ENCODE measurements at regions not wholly inside any gene's neighbourhood (a gene's known extent, or its start where the extent isn't known, plus 50 kb on each side); places are given as distances from the start of the nearest gene placed in this dataset.

DNA sequence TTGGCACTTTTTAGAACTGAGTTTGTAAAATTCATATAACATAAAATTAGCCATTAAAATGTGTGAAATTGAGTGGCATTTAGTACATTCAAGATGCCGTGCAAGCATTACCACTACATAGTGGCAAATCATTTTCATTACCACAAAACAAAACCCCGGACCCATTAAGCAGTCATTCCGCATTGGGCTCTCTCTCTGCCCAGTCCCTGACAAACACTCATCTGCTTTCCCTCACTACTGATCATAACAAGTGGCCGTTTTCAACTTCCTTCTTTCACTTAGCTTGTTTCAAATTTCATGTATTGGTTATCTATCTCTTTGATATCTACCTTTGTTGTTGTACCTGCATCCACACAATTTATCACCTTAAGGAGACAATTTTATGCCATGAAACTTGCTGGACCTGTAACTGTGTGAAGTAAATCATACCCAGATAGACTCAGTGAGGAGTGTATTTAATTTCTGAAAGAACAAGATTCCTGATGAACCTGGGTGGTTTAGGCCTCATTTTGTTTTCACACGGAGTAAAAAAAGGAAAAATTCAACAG is 202.1 kb downstream of the OR13H1 start:
- peak in 2 of 3 donors; percentile 33 to 34 for DNase-seq
- Histone ChIP-seq H3K4me1 (ENCODE audit: control extremely low read depth in 1 of 4, control insufficient read depth in 4 of 4, insufficient read depth in 4 of 4, low read length in 3 of 4) (peaks cover 0 to 12% (median 0%) of the 10 kb centered on the region in 4 experiments), H3K36me3 (ENCODE audit: control insufficient read depth in 4 of 4, insufficient read depth in 4 of 4, low read length in 3 of 4) (peaks cover 6 to 61% (median 24%) of the 10 kb centered on the region in 4 experiments), H3K9me3 (ENCODE audit: control extremely low read depth in 1 of 5, control insufficient read depth in 4 of 5, insufficient read depth in 2 of 5, low read depth in 1 of 5, low read length in 4 of 5) (peaks cover 0 to 12% (median 9%) of the 10 kb centered on the region in 5 experiments), H3K4me3 (ENCODE audit: control insufficient read depth in 1 of 7, extremely low read depth in 1 of 7, insufficient read depth in 4 of 7, low read depth in 2 of 7, low read length in 6 of 7) (peak overlapping the region in 3 of 7 experiments; percentile 68 to 85 (median 74)), H3K27me3 (replicated peaks in 2 of 5; ENCODE audit: control insufficient read depth in 4 of 5, insufficient read depth in 5 of 5, low read length in 4 of 5) (no peaks in the 10 kb centered on the region), H3K27ac (ENCODE audit: insufficient read depth in 1 of 2, low read depth in 1 of 2, low read length in 2 of 2, poor library complexity in 1 of 2, severe bottlenecking in 2 of 2) (no peak overlapping the region)
- 57% methylated on average over 3 of the region's 5 CpGs for WGBS (ENCODE audit: insufficient coverage)
- ChIA-PET POLR2A (no interaction called here), CTCF (no interaction called here)

DNA sequence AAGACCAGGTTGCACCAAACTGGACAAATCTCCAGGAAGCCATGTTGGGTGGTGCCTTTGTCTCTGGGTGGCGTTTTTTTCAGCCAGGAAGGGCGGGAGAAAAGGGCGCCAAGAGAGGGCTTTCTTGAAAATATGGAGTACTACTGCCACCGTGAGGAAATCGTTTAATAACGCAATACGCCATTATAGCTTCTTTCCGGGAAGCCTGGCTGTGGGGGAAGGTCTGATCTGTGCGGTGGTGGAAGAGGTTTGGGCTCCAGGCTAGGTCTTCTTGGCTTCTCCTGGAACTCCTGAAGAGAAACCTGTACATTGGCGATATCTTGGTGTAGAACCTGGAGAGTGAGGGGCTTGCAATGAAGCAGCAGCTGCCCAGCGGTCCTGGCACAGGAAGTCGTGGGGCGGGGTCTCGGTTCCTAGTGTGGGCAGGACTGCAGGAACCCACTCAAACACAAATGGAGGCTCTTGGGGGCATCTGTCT is 202.7 kb downstream of the OR13H1 start:
- Histone ChIP-seq H3K27ac (ENCODE audit: insufficient read depth in 1 of 2, low read depth in 1 of 2, low read length in 2 of 2, poor library complexity in 1 of 2, severe bottlenecking in 2 of 2) (peak overlapping the region in 1 of 2 experiments; percentile 51), H3K36me3 (ENCODE audit: control insufficient read depth in 4 of 4, insufficient read depth in 4 of 4, low read length in 3 of 4) (peaks cover 4 to 59% (median 21%) of the 10 kb centered on the region in 4 experiments), H3K4me3 (ENCODE audit: control insufficient read depth in 1 of 7, extremely low read depth in 1 of 7, insufficient read depth in 4 of 7, low read depth in 2 of 7, low read length in 6 of 7) (peak overlapping the region in 5 of 7 experiments; percentile 61 to 85 (median 74)), H3K27me3 (replicated peaks in 2 of 5; ENCODE audit: control insufficient read depth in 4 of 5, insufficient read depth in 5 of 5, low read length in 4 of 5) (no peaks in the 10 kb centered on the region), H3K9me3 (ENCODE audit: control extremely low read depth in 1 of 5, control insufficient read depth in 4 of 5, insufficient read depth in 2 of 5, low read depth in 1 of 5, low read length in 4 of 5) (peaks cover 0 to 7% (median 4%) of the 10 kb centered on the region in 5 experiments), H3K4me1 (ENCODE audit: control extremely low read depth in 1 of 4, control insufficient read depth in 4 of 4, insufficient read depth in 4 of 4, low read length in 3 of 4) (peaks cover 0 to 8% (median 0%) of the 10 kb centered on the region in 4 experiments)
- DNase-seq, result peak in 2 of 3 donors; percentile 87 to 92
- WGBS (ENCODE audit: insufficient coverage), result 55% methylated on average over 14 of the region's 14 CpGs
- ChIA-PET POLR2A (no interaction called here), CTCF (no interaction called here)

DNA sequence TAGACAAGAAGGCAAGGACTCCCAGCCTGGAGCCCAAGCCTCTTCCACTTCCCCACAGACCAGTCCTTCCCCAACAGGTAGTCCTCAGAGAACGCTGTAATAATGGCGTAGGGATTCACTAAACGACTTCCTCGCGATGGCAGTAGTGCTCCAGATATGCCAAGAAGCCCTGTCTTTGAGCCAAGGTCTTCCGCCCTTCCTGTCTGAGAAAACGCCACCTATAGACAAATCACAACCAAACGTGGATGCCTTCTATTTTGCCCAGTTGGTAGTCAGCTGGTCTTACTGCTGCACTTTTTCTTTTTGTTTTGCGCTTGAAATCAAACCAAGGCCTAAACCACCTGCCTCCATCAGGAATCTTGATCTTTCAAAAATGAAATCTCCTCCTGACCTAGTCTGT is 203.3 kb downstream of the OR13H1 start:
- DNase-seq, result peak in 2 of 3 donors; percentile 91 to 92
- ChIA-PET POLR2A (no interaction called here), CTCF (no interaction called here)
- peaks cover 0 to 6% (median 0%) of the 10 kb centered on the region in 4 experiments for H3K4me1 ChIP-seq (ENCODE audit: control extremely low read depth in 1 of 4, control insufficient read depth in 4 of 4, insufficient read depth in 4 of 4, low read length in 3 of 4)
- H3K27ac ChIP-seq (ENCODE audit: insufficient read depth in 1 of 2, low read depth in 1 of 2, low read length in 2 of 2, poor library complexity in 1 of 2, severe bottlenecking in 2 of 2), result peak overlapping the region in 1 of 2 experiments; percentile 51
- H3K9me3 ChIP-seq (ENCODE audit: control extremely low read depth in 1 of 5, control insufficient read depth in 4 of 5, insufficient read depth in 2 of 5, low read depth in 1 of 5, low read length in 4 of 5), result peaks cover 0 to 3% (median 0%) of the 10 kb centered on the region in 5 experiments
- H3K27me3 ChIP-seq (replicated peaks in 2 of 5; ENCODE audit: control insufficient read depth in 4 of 5, insufficient read depth in 5 of 5, low read length in 4 of 5), result no peaks in the 10 kb centered on the region
- H3K4me3 ChIP-seq (ENCODE audit: control insufficient read depth in 1 of 7, extremely low read depth in 1 of 7, insufficient read depth in 4 of 7, low read depth in 2 of 7, low read length in 6 of 7), result peak overlapping the region in 4 of 7 experiments; percentile 68 to 85 (median 74)
- peaks cover 4 to 53% (median 19%) of the 10 kb centered on the region in 4 experiments for H3K36me3 ChIP-seq (ENCODE audit: control insufficient read depth in 4 of 4, insufficient read depth in 4 of 4, low read length in 3 of 4)
- 55% methylated on average over 6 of the region's 9 CpGs for WGBS (ENCODE audit: insufficient coverage)

DNA sequence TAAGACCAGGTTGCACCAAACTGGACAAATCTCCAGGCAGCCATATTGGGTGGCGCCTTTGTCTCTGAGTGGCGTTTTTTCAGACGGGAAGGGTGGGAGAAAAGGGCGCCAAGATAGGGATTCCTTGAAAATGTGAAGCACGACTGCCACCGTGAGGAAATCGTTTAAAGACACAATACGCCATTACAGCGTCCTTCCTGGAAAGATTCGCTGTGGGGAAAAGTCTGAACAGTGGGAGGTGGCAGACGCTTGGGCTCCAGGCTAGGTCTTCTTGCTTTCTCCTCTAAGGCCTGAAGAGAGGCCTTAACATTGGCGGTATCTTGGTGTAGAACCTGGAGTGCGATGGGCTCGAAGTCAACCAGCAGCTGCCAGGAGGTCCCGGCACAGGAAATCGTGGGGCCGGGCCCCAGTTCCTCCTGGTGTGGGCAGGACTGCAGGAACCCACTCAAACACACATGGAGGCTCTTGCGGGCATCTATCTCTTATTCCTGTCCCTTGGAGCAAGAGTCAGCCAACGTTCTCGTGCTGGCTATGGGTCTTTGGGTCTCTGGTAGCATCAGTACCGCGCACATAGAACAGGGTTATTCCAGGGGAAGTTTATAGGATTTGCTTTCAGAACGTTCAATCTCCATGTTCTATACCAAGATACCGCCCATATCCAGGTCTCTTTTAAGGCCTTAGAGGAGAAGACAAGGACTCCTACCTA is 208.8 kb downstream of the OR13H1 start:
- Histone ChIP-seq H3K4me1 (ENCODE audit: control extremely low read depth in 1 of 4, control insufficient read depth in 4 of 4, insufficient read depth in 4 of 4, low read length in 3 of 4) (no peaks in the 10 kb centered on the region), H3K27ac (ENCODE audit: insufficient read depth in 1 of 2, low read depth in 1 of 2, low read length in 2 of 2, poor library complexity in 1 of 2, severe bottlenecking in 2 of 2) (peak overlapping the region in 1 of 2 experiments; percentile 16), H3K4me3 (ENCODE audit: control insufficient read depth in 1 of 7, extremely low read depth in 1 of 7, insufficient read depth in 4 of 7, low read depth in 2 of 7, low read length in 6 of 7) (peak overlapping the region in 5 of 7 experiments; percentile 37 to 85 (median 66)), H3K9me3 (ENCODE audit: control extremely low read depth in 1 of 5, control insufficient read depth in 4 of 5, insufficient read depth in 2 of 5, low read depth in 1 of 5, low read length in 4 of 5) (no peaks in the 10 kb centered on the region), H3K27me3 (replicated peaks in 2 of 5; ENCODE audit: control insufficient read depth in 4 of 5, insufficient read depth in 5 of 5, low read length in 4 of 5) (peaks cover 0 to 6% (median 0%) of the 10 kb centered on the region in 5 experiments), H3K36me3 (ENCODE audit: control insufficient read depth in 4 of 4, insufficient read depth in 4 of 4, low read length in 3 of 4) (peaks cover 8 to 50% (median 23%) of the 10 kb centered on the region in 4 experiments)
- ChIA-PET CTCF (no interaction called here), POLR2A (no interaction called here)
- 62% methylated on average over 18 of the region's 24 CpGs for WGBS (ENCODE audit: insufficient coverage)
- DNase-seq, result peak in 2 of 3 donors; percentile 90 to 95

DNA sequence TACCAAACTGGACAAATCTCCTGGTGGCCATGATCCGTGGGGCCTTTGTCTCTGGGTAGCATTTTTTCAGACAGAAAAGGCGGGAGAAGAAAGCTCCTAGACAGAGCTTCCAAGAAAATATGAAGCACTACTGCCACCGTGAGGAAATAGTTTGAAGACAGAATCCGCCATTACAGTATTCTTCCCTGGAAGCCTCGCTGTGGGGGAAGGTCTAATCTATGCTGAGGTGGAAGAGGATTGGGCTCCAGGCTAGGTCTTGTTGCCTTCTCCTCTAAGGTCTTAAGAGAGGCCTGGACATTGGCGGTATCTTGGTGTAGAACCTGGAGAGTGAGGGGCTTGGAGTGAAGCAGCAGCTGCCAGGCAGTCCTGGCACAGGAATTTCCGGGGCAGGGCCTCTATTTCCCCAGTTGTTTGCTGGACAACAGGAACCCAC is 218.9 kb downstream of the OR13H1 start:
- peaks cover 0 to 17% (median 3%) of the 10 kb centered on the region in 4 experiments for H3K4me1 ChIP-seq (ENCODE audit: control extremely low read depth in 1 of 4, control insufficient read depth in 4 of 4, insufficient read depth in 4 of 4, low read length in 3 of 4)
- WGBS (ENCODE audit: insufficient coverage), result 28% methylated on average over 4 of the region's 7 CpGs

DNA sequence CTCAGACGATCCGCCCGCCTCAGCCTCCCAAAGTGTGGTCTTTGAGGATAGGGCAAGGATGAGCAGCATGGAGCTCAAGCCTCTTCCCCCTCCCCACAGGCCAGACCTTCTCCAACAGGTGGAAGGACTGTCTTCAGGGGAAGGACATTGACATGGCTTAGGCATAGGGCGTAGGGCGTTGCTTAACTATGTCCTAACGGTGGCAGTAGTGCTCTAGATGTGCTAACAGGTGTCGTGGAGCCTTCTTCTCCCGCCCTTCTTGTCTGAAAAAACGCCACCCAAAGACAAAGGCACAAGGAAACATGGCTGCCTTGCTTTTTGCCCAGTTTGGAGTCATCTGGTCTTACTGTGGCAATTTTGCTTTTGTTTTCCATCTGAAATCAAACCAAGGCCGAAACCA is 219.8 kb downstream of the OR13H1 start:
- Histone ChIP-seq H3K4me3 (ENCODE audit: control insufficient read depth in 1 of 7, extremely low read depth in 1 of 7, insufficient read depth in 4 of 7, low read depth in 2 of 7, low read length in 6 of 7) (peak overlapping the region in 4 of 7 experiments; percentile 50 to 71 (median 60)), H3K9me3 (ENCODE audit: control extremely low read depth in 1 of 5, control insufficient read depth in 4 of 5, insufficient read depth in 2 of 5, low read depth in 1 of 5, low read length in 4 of 5) (peaks cover 0 to 6% (median 2%) of the 10 kb centered on the region in 5 experiments), H3K4me1 (ENCODE audit: control extremely low read depth in 1 of 4, control insufficient read depth in 4 of 4, insufficient read depth in 4 of 4, low read length in 3 of 4) (peaks cover 0 to 17% (median 3%) of the 10 kb centered on the region in 4 experiments), H3K36me3 (ENCODE audit: control insufficient read depth in 4 of 4, insufficient read depth in 4 of 4, low read length in 3 of 4) (peaks cover 3 to 56% (median 21%) of the 10 kb centered on the region in 4 experiments), H3K27ac (ENCODE audit: insufficient read depth in 1 of 2, low read depth in 1 of 2, low read length in 2 of 2, poor library complexity in 1 of 2, severe bottlenecking in 2 of 2) (no peak overlapping the region), H3K27me3 (replicated peaks in 2 of 5; ENCODE audit: control insufficient read depth in 4 of 5, insufficient read depth in 5 of 5, low read length in 4 of 5) (no peaks in the 10 kb centered on the region)
- POLR2A ChIA-PET, result no interaction called here
- CTCF ChIA-PET, result no interaction called here
- WGBS (ENCODE audit: insufficient coverage), result 53% methylated on average over 7 of the region's 10 CpGs
- DNase-seq, result peak in 2 of 3 donors; percentile 93 to 96

More for the DNA sequence above, 218.9 kb downstream of the OR13H1 start:
- H3K9me3 ChIP-seq (ENCODE audit: control extremely low read depth in 1 of 5, control insufficient read depth in 4 of 5, insufficient read depth in 2 of 5, low read depth in 1 of 5, low read length in 4 of 5), result peaks cover 0 to 6% (median 2%) of the 10 kb centered on the region in 5 experiments
- peaks cover 3 to 48% (median 15%) of the 10 kb centered on the region in 4 experiments for H3K36me3 ChIP-seq (ENCODE audit: control insufficient read depth in 4 of 4, insufficient read depth in 4 of 4, low read length in 3 of 4)
- no peak overlapping the region for H3K27ac ChIP-seq (ENCODE audit: insufficient read depth in 1 of 2, low read depth in 1 of 2, low read length in 2 of 2, poor library complexity in 1 of 2, severe bottlenecking in 2 of 2)
- peaks cover 0 to 7% (median 0%) of the 10 kb centered on the region in 5 experiments for H3K27me3 ChIP-seq (replicated peaks in 2 of 5; ENCODE audit: control insufficient read depth in 4 of 5, insufficient read depth in 5 of 5, low read length in 4 of 5)
- ChIA-PET CTCF (no interaction called here), POLR2A (no interaction called here)
- DNase-seq, result peak in 2 of 3 donors; percentile 76 to 85
- peak overlapping the region in 4 of 7 experiments; percentile 50 to 71 (median 60) for H3K4me3 ChIP-seq (ENCODE audit: control insufficient read depth in 1 of 7, extremely low read depth in 1 of 7, insufficient read depth in 4 of 7, low read depth in 2 of 7, low read length in 6 of 7)

All from common myeloid progenitor, CD34-positive (primary cell).